NT2/D1 (cell line): ENCODE measurements at regions not wholly inside any gene's neighbourhood (a gene's known extent, or its start where the extent isn't known, plus 50 kb on each side); places are given as distances from the start of the nearest gene placed in this dataset.

Experiments
- YY1 ChIP-seq: IDR thresholded peaks from 2 replicates; pipeline ENCODE4 v1.6.1; 2011; ENCODE audit not compliant: insufficient read length, insufficient read depth
- ZNF274 ChIP-seq: IDR thresholded peaks from 2 replicates; pipeline ENCODE4 v1.6.1; 2011; ENCODE audit warnings: mild to moderate bottlenecking, low read depth, low read length

GRCh38 chr9:21570643-21571275 lies 88.6 kb upstream of the IFNE start:
- TF ChIP-seq ZNF274 (no peak), YY1 (no peak)
